ENCODE measurements at regions not wholly inside any gene's neighbourhood (a gene's known extent, or its start where the extent isn't known, plus 50 kb on each side); places are given as distances from the start of the nearest gene placed in this dataset.

DNA sequence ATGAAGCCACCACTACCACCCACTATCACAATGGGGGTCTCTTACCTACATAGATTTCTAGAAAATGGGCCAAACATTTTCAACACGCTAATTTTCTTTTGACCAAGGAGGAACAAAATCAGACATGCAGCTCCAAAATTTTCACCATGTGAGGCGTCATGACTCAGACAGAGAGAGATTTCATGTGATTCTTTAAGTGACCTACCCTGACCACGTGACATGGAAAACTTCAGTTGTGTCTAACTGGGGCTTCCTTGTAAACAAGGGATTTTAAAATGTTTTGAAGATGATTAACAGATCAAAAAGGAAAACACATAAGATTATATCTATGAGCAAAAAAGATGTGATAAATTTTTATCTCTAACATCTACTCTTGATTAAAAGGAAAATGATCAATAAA is 199.2 kb downstream of the TBXT start:
- TF ChIP-seq EZH2 (optimal IDR thresholded peaks at IDR 0.05; ENCODE audit: low read depth, low read length) = no peak
- no peak for TF ChIP-seq EZH2phosphoT487 (IDR thresholded peaks at IDR 0.05; ENCODE audit: low read length)
- TF ChIP-seq, protein P1, sequence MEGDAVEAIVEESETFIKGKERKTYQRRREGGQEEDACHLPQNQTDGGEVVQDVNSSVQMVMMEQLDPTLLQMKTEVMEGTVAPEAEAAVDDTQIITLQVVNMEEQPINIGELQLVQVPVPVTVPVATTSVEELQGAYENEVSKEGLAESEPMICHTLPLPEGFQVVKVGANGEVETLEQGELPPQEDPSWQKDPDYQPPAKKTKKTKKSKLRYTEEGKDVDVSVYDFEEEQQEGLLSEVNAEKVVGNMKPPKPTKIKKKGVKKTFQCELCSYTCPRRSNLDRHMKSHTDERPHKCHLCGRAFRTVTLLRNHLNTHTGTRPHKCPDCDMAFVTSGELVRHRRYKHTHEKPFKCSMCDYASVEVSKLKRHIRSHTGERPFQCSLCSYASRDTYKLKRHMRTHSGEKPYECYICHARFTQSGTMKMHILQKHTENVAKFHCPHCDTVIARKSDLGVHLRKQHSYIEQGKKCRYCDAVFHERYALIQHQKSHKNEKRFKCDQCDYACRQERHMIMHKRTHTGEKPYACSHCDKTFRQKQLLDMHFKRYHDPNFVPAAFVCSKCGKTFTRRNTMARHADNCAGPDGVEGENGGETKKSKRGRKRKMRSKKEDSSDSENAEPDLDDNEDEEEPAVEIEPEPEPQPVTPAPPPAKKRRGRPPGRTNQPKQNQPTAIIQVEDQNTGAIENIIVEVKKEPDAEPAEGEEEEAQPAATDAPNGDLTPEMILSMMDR (IDR thresholded peaks at IDR 0.05; ENCODE audit: low read length) = no peak
- Histone ChIP-seq H3K79me2 (ENCODE audit: low read length) (no peaks in the 10 kb centered on the region), H3K27me3 (replicated peaks; ENCODE audit: insufficient read depth, low read length) (no peaks in the 10 kb centered on the region), H3F3A (ENCODE audit: insufficient read depth, low read length) (no peaks in the 10 kb centered on the region), H3K9me3 (replicated peaks; ENCODE audit: insufficient read depth, low read length) (no peaks in the 10 kb centered on the region), H3K4me2 (ENCODE audit: low read depth, low read length) (no peak overlapping the region), H3K27ac (ENCODE audit: low read length) (no peak overlapping the region), H3K36me3 (replicated peaks; ENCODE audit: insufficient read depth, low read length) (no peaks in the 10 kb centered on the region), H3K4me3 (ENCODE audit: low read length) (no peak overlapping the region), H3K9me2 (replicated peaks; ENCODE audit: insufficient read depth, low read length) (no peaks in the 10 kb centered on the region), H3K4me1 (ENCODE audit: low read length) (no peaks in the 10 kb centered on the region), H3K9ac (ENCODE audit: low read length) (no peak overlapping the region), H2AFZ (ENCODE audit: low read length) (no peak overlapping the region), H4K20me1 (ENCODE audit: insufficient read depth, low read length) (no peaks in the 10 kb centered on the region)
- DNase-seq = no peak

DNA sequence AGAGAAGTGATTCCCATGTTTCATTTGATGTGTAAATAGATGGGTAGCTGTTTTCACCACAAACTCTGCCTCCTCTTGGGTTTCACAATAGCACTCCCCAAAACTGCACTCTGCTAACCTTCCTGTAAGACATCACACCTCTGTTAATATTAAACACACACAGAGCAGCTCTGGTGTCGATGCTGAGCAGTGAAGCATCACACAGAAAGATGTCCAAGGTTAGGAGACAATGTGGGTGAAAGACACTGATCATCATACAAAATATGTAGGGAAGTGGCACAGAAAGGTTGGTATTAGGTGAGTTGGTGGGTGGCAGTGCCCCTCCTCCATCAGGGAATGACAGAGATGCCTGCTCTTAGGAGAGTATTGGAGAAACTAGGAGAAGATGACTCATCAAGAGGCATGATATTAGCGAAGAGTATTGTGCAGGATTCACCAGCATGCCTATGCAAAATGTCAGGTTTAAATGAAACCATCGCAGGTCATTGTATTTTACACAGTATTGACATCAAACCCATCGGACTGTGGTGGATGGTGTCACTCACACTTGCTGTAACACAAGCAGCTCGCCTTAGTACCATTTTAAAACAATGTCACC is 199.7 kb downstream of the TBXT start:
- H3K4me1 ChIP-seq (ENCODE audit: low read length) = no peaks in the 10 kb centered on the region
- H3K27me3 ChIP-seq (replicated peaks; ENCODE audit: insufficient read depth, low read length) = no peaks in the 10 kb centered on the region
- H3F3A ChIP-seq (ENCODE audit: insufficient read depth, low read length) = no peaks in the 10 kb centered on the region
- H3K79me2 ChIP-seq (ENCODE audit: low read length) = no peaks in the 10 kb centered on the region
- no peaks in the 10 kb centered on the region for H4K20me1 ChIP-seq (ENCODE audit: insufficient read depth, low read length)
- no peaks in the 10 kb centered on the region for H3K9me2 ChIP-seq (replicated peaks; ENCODE audit: insufficient read depth, low read length)
- no peaks in the 10 kb centered on the region for H3K36me3 ChIP-seq (replicated peaks; ENCODE audit: insufficient read depth, low read length)
- no peak for TF ChIP-seq EZH2phosphoT487 (IDR thresholded peaks at IDR 0.05; ENCODE audit: low read length)
- TF ChIP-seq, protein P1 (IDR thresholded peaks at IDR 0.05; ENCODE audit: low read length) = no peak
- no peak for TF ChIP-seq EZH2 (optimal IDR thresholded peaks at IDR 0.05; ENCODE audit: low read depth, low read length)
- H2AFZ ChIP-seq (ENCODE audit: low read length) = no peak overlapping the region
- H3K4me3 ChIP-seq (ENCODE audit: low read length) = no peak overlapping the region
- DNase-seq = no peak
- H3K9me3 ChIP-seq (replicated peaks; ENCODE audit: insufficient read depth, low read length) = no peaks in the 10 kb centered on the region
- H3K27ac ChIP-seq (ENCODE audit: low read length) = no peak overlapping the region
- no peak overlapping the region for H3K9ac ChIP-seq (ENCODE audit: low read length)
- H3K4me2 ChIP-seq (ENCODE audit: low read depth, low read length) = no peak overlapping the region

DNA sequence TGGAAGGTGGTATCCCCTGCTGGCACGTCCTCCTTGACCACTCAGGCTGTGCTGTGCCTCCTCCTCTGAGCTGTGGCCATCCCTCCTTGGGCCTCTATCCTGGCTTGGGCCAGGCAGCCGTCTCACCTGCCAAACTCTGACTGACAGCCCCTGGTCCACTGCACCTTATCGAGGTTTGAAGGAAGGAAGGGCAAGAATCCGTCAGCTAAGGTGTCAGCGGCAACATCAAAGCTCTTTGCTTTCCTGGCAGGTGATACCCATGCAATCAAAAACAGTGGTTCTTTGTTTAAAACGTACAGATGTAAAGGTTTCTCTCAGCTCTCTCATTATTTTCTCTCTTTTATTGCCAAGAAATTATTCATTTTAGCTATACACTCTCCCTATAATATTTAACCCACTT is 203.9 kb downstream of the TBXT start:
- no peaks in the 10 kb centered on the region for H3K9me3 ChIP-seq (replicated peaks; ENCODE audit: insufficient read depth, low read length)
- H3K36me3 ChIP-seq (replicated peaks; ENCODE audit: insufficient read depth, low read length) = no peaks in the 10 kb centered on the region
- H3K4me1 ChIP-seq (ENCODE audit: low read length) = no peaks in the 10 kb centered on the region
- H3F3A ChIP-seq (ENCODE audit: insufficient read depth, low read length) = no peaks in the 10 kb centered on the region
- no peak overlapping the region for H3K27ac ChIP-seq (ENCODE audit: low read length)
- no peaks in the 10 kb centered on the region for H4K20me1 ChIP-seq (ENCODE audit: insufficient read depth, low read length)
- H3K4me3 ChIP-seq (ENCODE audit: low read length) = no peak overlapping the region
- TF ChIP-seq EZH2phosphoT487 (IDR thresholded peaks at IDR 0.05; ENCODE audit: low read length) = no peak
- TF ChIP-seq, protein P1 (IDR thresholded peaks at IDR 0.05; ENCODE audit: low read length) = no peak
- no peak for TF ChIP-seq EZH2 (optimal IDR thresholded peaks at IDR 0.05; ENCODE audit: low read depth, low read length)
- no peak for DNase-seq
- no peaks in the 10 kb centered on the region for H3K9me2 ChIP-seq (replicated peaks; ENCODE audit: insufficient read depth, low read length)
- no peaks in the 10 kb centered on the region for H3K79me2 ChIP-seq (ENCODE audit: low read length)
- H3K27me3 ChIP-seq (replicated peaks; ENCODE audit: insufficient read depth, low read length) = no peaks in the 10 kb centered on the region
- H3K4me2 ChIP-seq (ENCODE audit: low read depth, low read length) = no peak overlapping the region
- no peak overlapping the region for H2AFZ ChIP-seq (ENCODE audit: low read length)
- H3K9ac ChIP-seq (ENCODE audit: low read length) = no peak overlapping the region

All from MM.1S (cell line).